ENCODE measurements at regions not wholly inside any gene's neighbourhood (a gene's known extent, or its start where the extent isn't known, plus 50 kb on each side); places are given as distances from the start of the nearest gene placed in this dataset.

- Mint-ChIP-seq H3K36me3 (ENCODE audit: low read depth) (no peaks in the 10 kb centered on the region), H3K27me3 (ENCODE audit: low read depth) (peaks cover 17% of the 10 kb centered on the region), H3K27ac (no peak overlapping the region), H3K4me3 (no peak overlapping the region), H3K4me1 (ENCODE audit: low read depth) (no peaks in the 10 kb centered on the region), H3K9me3 (no peaks in the 10 kb centered on the region)
- no peak for DNase-seq (ENCODE audit: low spot score)
These were observed 189.0 kb upstream of the CDKN3 start for GRCh38 chr14:54207476-54208462.

GRCh38 chr14:54208751-54209150 is 188.1 kb upstream of the CDKN3 start:
- no peak for DNase-seq (ENCODE audit: low spot score)
- Mint-ChIP-seq H3K4me1 (ENCODE audit: low read depth) (no peaks in the 10 kb centered on the region), H3K27me3 (ENCODE audit: low read depth) (peaks cover 17% of the 10 kb centered on the region), H3K27ac (no peak overlapping the region), H3K36me3 (ENCODE audit: low read depth) (no peaks in the 10 kb centered on the region), H3K9me3 (no peaks in the 10 kb centered on the region), H3K4me3 (no peak overlapping the region)

GRCh38 chr14:54209511-54210250 is 187.1 kb upstream of the CDKN3 start:
- no peaks in the 10 kb centered on the region for H3K4me1 Mint-ChIP-seq (ENCODE audit: low read depth)
- no peaks in the 10 kb centered on the region for H3K36me3 Mint-ChIP-seq (ENCODE audit: low read depth)
- H3K4me3 Mint-ChIP-seq: no peak overlapping the region
- H3K27me3 Mint-ChIP-seq (ENCODE audit: low read depth): peaks cover 17% of the 10 kb centered on the region
- no peaks in the 10 kb centered on the region for H3K9me3 Mint-ChIP-seq
- no peak for DNase-seq (ENCODE audit: low spot score)
- no peak overlapping the region for H3K27ac Mint-ChIP-seq

GRCh38 chr14:54211551-54212308 is 185.1 kb upstream of the CDKN3 start:
- Mint-ChIP-seq H3K9me3 (peaks cover under 1% of the 10 kb centered on the region), H3K36me3 (ENCODE audit: low read depth) (no peaks in the 10 kb centered on the region), H3K27me3 (ENCODE audit: low read depth) (peaks cover 20% of the 10 kb centered on the region), H3K27ac (no peak overlapping the region), H3K4me3 (no peak overlapping the region), H3K4me1 (ENCODE audit: low read depth) (no peaks in the 10 kb centered on the region)
- DNase-seq (ENCODE audit: low spot score): no peak

- no peak overlapping the region for H3K4me3 Mint-ChIP-seq
- peaks cover 32% of the 10 kb centered on the region for H3K27me3 Mint-ChIP-seq (ENCODE audit: low read depth)
- peaks cover 4% of the 10 kb centered on the region for H3K9me3 Mint-ChIP-seq
- no peak for DNase-seq (ENCODE audit: low spot score)
- peaks cover 3% of the 10 kb centered on the region for H3K4me1 Mint-ChIP-seq (ENCODE audit: low read depth)
- no peak overlapping the region for H3K27ac Mint-ChIP-seq
- H3K36me3 Mint-ChIP-seq (ENCODE audit: low read depth): no peaks in the 10 kb centered on the region
These were observed 183.3 kb upstream of the CDKN3 start for GRCh38 chr14:54213536-54213935.

- Mint-ChIP-seq H3K4me3 (no peak overlapping the region), H3K36me3 (ENCODE audit: low read depth) (no peaks in the 10 kb centered on the region), H3K27ac (no peak overlapping the region), H3K27me3 (ENCODE audit: low read depth) (peaks cover 52% of the 10 kb centered on the region), H3K4me1 (ENCODE audit: low read depth) (peaks cover 4% of the 10 kb centered on the region), H3K9me3 (peaks cover 4% of the 10 kb centered on the region)
- DNase-seq (ENCODE audit: low spot score): no peak
These were observed 180.0 kb upstream of the CDKN3 start for GRCh38 chr14:54216827-54217226.

GRCh38 chr14:54219261-54220070 is 177.3 kb upstream of the CDKN3 start:
- H3K4me3 Mint-ChIP-seq: no peak overlapping the region
- H3K27me3 Mint-ChIP-seq (ENCODE audit: low read depth): peaks cover 68% of the 10 kb centered on the region
- H3K4me1 Mint-ChIP-seq (ENCODE audit: low read depth): peaks cover 4% of the 10 kb centered on the region
- H3K36me3 Mint-ChIP-seq (ENCODE audit: low read depth): no peaks in the 10 kb centered on the region
- DNase-seq (ENCODE audit: low spot score): no peak
- no peak overlapping the region for H3K27ac Mint-ChIP-seq
- H3K9me3 Mint-ChIP-seq: peaks cover 4% of the 10 kb centered on the region

GRCh38 chr14:54220071-54220703 is 176.6 kb upstream of the CDKN3 start:
- Mint-ChIP-seq H3K27me3 (ENCODE audit: low read depth) (peaks cover 72% of the 10 kb centered on the region), H3K36me3 (ENCODE audit: low read depth) (no peaks in the 10 kb centered on the region), H3K4me1 (ENCODE audit: low read depth) (peaks cover 4% of the 10 kb centered on the region), H3K9me3 (peaks cover 4% of the 10 kb centered on the region), H3K4me3 (no peak overlapping the region), H3K27ac (no peak overlapping the region)
- no peak for DNase-seq (ENCODE audit: low spot score)

GRCh38 chr14:54220704-54221431 is 175.9 kb upstream of the CDKN3 start:
- Mint-ChIP-seq H3K4me3 (no peak overlapping the region), H3K27me3 (ENCODE audit: low read depth) (peaks cover 70% of the 10 kb centered on the region), H3K4me1 (ENCODE audit: low read depth) (peaks cover 4% of the 10 kb centered on the region), H3K27ac (no peak overlapping the region), H3K36me3 (ENCODE audit: low read depth) (no peaks in the 10 kb centered on the region), H3K9me3 (peaks cover 4% of the 10 kb centered on the region)
- DNase-seq (ENCODE audit: low spot score): no peak

GRCh38 chr14:54221432-54221803 is 175.4 kb upstream of the CDKN3 start:
- peaks cover 4% of the 10 kb centered on the region for H3K4me1 Mint-ChIP-seq (ENCODE audit: low read depth)
- no peak overlapping the region for H3K27ac Mint-ChIP-seq
- DNase-seq (ENCODE audit: low spot score): no peak
- H3K4me3 Mint-ChIP-seq: no peak overlapping the region
- H3K27me3 Mint-ChIP-seq (ENCODE audit: low read depth): peaks cover 71% of the 10 kb centered on the region
- peaks cover 4% of the 10 kb centered on the region for H3K9me3 Mint-ChIP-seq
- no peaks in the 10 kb centered on the region for H3K36me3 Mint-ChIP-seq (ENCODE audit: low read depth)

GRCh38 chr14:54221971-54222370 is 174.8 kb upstream of the CDKN3 start:
- no peak for DNase-seq (ENCODE audit: low spot score)
- no peaks in the 10 kb centered on the region for H3K36me3 Mint-ChIP-seq (ENCODE audit: low read depth)
- peaks cover under 1% of the 10 kb centered on the region for H3K9me3 Mint-ChIP-seq
- peaks cover 1% of the 10 kb centered on the region for H3K4me1 Mint-ChIP-seq (ENCODE audit: low read depth)
- H3K4me3 Mint-ChIP-seq: no peak overlapping the region
- H3K27ac Mint-ChIP-seq: no peak overlapping the region
- H3K27me3 Mint-ChIP-seq (ENCODE audit: low read depth): peaks cover 68% of the 10 kb centered on the region

- Mint-ChIP-seq H3K27ac (no peak overlapping the region), H3K9me3 (no peaks in the 10 kb centered on the region), H3K36me3 (ENCODE audit: low read depth) (no peaks in the 10 kb centered on the region), H3K4me3 (no peak overlapping the region), H3K4me1 (ENCODE audit: low read depth) (peaks cover 1% of the 10 kb centered on the region), H3K27me3 (ENCODE audit: low read depth) (peaks cover 60% of the 10 kb centered on the region)
- DNase-seq (ENCODE audit: low spot score): no peak
These were observed 172.9 kb upstream of the CDKN3 start for GRCh38 chr14:54223831-54224402.
